NCI-H1092 (cell line): ENCODE measurements at regions not wholly inside any gene's neighbourhood (a gene's known extent, or its start where the extent isn't known, plus 50 kb on each side); places are given as distances from the start of the nearest gene placed in this dataset.
"Not testable (repeated sequence)": the region's sequence is repeated elsewhere in the genome, so short reads cannot be mapped to it uniquely, and the experiment has no call there.

Experiments used
- DNase-seq: peaks from one replicate; lab custom pipeline; 2025; lab: John Stamatoyannopoulos, UW

DNA sequence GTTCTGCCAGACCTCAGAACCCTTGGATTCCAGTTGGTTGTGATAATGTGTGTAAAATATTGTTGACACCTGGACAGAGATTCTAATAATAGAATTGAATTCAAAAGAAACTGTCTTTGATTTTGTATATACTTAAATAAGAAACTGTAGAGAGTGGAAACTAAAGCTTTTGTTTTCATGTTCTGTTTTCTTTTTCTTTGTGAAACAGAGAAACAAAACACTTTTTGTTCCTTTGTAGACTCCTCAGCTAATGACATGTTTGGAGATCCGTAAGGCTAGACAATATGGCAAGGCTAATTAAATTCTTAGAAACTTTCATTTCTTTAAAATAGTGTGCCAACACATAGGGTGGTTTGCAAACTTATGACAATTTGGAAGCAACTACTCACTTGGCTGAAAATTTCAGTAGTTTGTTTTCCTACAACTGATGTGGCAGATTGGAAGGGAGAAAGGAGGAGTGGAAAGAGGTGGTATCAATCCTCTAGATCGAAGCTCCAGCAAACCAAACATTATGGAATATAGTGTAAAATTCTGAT, 90.9 kb upstream of the FAT1 start:
- no peak for DNase-seq

DNA sequence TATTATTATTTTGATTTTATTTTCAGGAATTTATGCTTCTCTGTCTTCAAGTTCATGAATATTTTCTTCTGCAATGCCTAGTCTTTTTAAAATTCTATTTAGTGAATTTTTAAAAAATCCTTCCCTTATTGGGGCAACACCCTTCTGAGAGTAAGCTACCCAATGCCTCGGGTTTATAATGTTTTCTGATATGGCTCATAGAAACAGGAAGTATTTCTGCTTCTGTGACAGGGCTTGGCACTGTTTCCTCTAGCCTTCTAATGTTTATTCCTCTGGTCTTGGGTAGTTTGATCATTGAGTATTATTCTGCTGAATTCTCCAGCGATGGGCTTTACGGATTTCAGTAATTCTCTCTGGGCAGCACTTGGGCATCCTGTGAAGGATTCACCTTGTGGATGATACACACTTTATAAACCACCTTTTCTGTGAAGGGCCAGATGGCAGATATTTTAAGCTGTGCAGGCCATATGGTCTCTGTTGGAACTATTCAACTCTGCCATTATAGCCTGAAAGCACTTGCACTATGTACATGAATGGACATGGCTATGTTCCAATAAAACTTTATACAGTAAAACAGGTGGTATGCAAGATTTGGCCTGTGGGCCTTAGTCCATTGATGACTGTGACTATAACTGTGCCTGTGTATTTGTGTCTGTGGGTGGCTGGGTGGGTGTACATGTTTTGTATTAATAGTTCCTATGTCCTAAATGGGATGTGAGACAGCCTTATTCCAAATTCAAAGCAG, 95.9 kb upstream of the FAT1 start:
- no peak for DNase-seq

GRCh38 chr4:186820391-186820891, 96.8 kb upstream of the FAT1 start:
- no peak for DNase-seq

DNA sequence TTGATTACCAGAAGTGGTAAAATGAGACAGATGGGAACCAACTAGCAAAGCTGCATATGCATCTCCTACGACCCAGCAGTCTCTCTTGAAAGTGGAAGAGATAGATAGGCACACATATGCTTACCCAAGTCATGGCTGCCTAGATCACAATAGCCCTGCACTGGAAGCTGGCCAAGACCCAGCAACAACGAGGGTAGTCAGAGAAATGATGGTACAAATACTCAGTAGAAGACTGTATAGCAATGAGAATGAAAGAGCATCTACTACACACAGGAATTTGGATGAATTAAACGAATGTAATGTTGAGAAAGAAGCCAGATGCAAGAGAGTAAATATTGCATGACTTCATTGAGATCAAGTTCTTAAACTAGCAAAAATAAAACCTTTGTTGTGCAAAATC, 100.3 kb upstream of the FAT1 start:
- no peak for DNase-seq

DNA sequence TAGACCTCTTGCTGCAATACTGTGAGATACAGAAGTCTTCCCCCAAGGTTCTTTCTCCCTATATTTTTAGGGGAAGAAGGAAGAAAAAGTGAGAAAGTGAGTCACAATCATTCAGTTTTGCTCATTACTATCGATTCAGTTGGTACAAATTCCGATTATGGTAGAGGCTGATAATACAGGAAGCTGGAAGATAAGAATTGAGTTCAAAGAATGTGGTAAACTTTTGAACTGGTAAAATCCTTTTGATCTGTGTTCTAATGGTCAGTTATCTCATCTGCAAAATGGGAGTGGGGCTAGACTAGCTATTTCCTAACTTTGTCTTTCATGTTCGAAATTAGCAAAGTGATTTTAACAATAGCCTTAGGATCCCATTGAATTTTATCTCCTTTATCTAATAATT, 101.4 kb upstream of the FAT1 start:
- no peak for DNase-seq

- no peak for DNase-seq
Measured at GRCh38 chr4:186826006-186826405, 102.3 kb upstream of the FAT1 start.

- DNase-seq: no peak
Measured at GRCh38 chr4:186826846-186827533, 103.3 kb upstream of the FAT1 start.

- no peak for DNase-seq
Measured at GRCh38 chr4:186827534-186827897, 103.9 kb upstream of the FAT1 start.

DNA sequence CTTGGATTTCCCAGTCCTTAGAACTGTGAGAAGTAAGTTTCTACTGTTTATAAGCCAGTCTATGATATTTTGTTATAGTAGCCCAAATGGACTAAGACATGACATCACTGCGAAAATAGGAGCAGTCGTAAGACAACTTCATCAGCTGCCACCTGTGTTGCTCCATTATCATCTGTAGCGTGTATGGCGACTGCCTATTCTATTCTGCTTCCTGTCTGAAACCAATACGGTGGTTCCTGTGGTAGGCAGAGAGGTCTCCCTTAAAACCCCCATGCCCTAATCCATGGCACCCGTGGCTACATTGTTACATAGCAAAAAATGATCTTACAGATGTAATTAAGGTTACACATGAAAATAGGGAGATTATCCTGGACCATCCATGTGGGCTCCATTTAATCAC, 105.4 kb upstream of the FAT1 start:
- no peak for DNase-seq

- DNase-seq: no peak
Measured at GRCh38 chr4:186829740-186830449, 106.2 kb upstream of the FAT1 start.

GRCh38 chr4:186831574-186831973, 107.9 kb upstream of the FAT1 start:
- no peak for DNase-seq

- DNase-seq: no peak
Measured at GRCh38 chr4:186832906-186833305, 109.2 kb upstream of the FAT1 start.

GRCh38 chr4:186837463-186837862, 113.8 kb upstream of the FAT1 start:
- DNase-seq: not testable (repeated sequence)

GRCh38 chr4:186838295-186838694, 114.6 kb upstream of the FAT1 start:
- DNase-seq: no peak

DNA sequence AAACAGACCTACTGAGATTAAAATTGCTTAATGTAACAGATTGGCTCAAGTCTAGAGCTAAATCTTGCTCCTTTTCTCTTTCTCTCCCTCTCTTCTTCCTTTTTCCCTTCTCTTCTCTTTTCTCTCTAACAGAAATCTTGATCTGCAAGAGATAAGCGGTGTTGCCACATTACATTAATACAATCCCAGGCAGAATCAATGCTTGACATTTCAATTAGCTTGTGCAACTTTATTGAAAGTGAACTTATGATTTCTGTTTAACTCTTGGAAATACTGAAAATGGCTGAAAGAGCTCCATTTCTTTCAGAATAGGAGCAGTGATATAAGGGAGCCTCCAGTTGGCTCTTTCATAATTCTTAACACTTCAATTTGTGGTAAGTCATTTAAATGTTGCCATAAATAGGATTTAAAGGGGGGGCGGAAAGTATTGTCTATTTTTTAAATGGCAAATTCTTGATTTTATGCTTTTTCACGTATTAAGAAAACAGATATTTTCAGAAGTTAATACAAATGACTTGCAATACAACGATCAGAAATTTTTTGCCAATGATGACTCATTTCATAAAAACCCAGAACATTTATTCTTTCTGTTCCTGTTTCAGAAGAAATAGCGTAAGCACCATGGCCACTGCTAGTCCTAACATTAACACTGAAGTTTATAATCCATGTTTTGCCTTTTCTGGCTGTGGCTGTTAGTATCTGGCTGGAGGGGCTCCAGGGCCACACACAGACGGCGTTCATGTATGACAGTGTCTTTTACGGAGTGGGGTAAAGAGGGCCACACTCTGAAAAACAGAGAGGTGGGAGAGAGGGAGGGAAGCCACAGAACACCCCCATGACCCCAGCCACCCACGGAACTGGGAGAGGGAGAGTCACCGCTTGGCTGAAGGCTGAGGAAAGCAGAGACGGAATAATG, 115.7 kb upstream of the FAT1 start:
- DNase-seq: no peak

GRCh38 chr4:186840222-186840701, 116.6 kb upstream of the FAT1 start:
- DNase-seq: no peak

- no peak for DNase-seq
Measured at GRCh38 chr4:186840771-186841301, 117.2 kb upstream of the FAT1 start.

GRCh38 chr4:186844059-186844681, 120.5 kb upstream of the FAT1 start:
- DNase-seq: no peak

DNA sequence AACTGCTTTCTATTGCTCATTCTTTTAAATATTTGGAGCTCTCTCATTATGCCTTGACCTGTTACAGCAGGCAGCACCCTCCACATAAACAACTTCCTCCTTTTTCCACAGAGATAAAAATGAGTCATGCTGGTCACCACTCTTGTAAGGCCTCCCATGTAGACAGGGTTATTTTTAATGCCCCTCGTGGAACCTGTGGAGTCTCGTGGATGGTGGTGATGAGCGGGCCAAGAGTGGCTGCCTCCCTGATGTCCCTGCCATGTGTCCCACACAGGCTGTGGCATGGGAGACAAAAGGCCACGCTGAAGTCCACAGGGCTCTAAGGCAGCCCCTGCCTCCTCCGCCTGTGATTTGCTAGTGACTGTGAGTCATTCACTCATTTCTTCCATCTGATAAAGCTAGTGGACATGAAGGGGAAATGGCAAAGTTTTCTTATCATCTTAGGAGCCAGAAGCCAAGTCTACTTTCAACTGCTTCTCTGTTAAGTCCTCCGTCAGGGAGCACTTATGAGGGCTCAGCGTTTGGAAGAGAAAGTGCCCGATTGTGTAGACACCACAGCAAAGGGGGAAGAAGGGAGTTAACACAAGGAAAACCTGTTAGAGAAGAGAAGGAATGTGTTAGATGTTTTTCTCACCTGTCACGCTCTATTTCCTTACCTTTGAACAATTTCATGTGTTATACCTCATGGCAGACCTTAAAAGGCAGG, 121.6 kb upstream of the FAT1 start:
- no peak for DNase-seq

DNA sequence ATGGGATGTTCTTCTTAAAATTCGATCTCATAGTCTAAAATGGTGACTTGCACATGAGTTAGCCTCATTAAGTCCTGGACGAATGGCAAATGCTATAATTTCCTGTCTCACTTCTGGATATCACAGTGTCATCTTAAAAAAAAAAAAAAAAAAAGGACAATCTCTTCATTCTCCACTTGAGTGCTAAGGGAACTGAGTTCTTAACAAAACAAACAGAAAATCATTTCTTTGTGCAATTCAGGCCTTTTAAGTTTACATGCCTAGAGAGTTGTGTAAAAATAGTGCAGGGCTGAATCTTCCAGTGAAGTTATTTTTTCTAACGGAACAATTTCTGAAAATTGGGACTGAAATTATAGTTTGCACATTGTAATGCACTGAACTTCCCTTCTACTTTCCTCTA, 122.8 kb upstream of the FAT1 start:
- DNase-seq: no peak
